ENCODE measurements at regions not wholly inside any gene's neighbourhood (a gene's known extent, or its start where the extent isn't known, plus 50 kb on each side); places are given as distances from the start of the nearest gene placed in this dataset.
"Not testable (repeated sequence)": the region's sequence is repeated elsewhere in the genome, so short reads cannot be mapped to it uniquely, and the experiment has no call there.

DNA sequence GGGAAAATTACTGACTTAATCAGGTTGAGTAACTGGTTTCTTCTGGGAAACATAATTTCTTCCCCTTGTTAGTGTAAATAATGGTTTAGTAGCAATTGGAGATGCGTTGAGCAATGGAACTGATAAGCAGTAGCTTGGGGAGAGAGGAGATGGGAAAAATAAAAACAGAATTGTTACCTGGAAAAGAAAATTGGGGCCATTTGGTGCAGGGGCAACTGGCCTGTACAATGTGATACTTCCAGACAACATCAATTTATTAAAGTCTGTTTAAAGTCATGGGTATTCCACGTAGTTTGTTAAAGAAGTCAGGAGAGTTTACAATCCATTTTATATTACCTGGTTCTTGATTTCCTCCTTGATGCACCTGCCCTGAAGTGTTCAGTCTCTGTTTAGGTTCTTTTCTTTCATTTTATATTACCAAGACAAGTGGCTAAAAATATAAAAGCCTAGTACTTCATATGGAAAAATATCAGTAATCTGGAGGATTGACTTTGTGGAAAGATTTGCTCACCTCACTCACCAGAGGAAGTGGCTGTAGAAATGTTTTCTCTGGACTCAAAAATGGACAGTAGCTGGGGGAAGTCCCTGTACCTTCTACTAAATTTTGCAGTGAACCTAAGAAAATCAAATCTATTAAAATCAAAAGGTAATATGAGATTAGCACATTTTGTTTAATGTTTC lies 161.0 kb downstream of the DDX1 start:
- DNase-seq (ENCODE audit: low read depth), result no peak

DNA sequence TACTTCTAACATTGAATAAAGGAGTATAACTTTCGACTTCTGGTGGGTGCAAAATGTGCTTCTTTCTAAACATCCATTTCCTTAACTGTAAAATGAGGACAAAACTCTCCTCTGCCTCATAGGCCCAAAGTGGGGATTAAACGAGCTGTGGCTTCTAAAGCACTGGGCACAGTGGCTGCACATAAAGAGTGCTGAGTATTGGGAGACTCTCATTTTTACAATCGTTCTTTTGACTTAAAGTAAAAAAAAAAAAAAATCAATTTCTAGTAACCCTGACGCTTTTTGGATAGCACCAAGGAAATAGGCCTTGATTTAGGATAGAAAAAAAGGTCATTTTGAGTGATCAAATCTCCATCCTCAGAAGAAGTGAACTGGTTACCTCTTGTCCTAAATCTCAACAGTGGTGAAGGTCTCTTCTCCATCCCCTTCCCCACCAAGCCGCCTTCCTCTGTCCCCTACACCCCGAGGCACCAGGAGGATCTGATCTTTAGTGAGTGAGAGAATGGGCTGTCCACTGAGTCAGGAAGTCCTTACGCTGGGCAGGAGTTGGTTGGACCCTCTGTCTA lies 161.6 kb downstream of the DDX1 start:
- DNase-seq (ENCODE audit: low read depth), result no peak

DNA sequence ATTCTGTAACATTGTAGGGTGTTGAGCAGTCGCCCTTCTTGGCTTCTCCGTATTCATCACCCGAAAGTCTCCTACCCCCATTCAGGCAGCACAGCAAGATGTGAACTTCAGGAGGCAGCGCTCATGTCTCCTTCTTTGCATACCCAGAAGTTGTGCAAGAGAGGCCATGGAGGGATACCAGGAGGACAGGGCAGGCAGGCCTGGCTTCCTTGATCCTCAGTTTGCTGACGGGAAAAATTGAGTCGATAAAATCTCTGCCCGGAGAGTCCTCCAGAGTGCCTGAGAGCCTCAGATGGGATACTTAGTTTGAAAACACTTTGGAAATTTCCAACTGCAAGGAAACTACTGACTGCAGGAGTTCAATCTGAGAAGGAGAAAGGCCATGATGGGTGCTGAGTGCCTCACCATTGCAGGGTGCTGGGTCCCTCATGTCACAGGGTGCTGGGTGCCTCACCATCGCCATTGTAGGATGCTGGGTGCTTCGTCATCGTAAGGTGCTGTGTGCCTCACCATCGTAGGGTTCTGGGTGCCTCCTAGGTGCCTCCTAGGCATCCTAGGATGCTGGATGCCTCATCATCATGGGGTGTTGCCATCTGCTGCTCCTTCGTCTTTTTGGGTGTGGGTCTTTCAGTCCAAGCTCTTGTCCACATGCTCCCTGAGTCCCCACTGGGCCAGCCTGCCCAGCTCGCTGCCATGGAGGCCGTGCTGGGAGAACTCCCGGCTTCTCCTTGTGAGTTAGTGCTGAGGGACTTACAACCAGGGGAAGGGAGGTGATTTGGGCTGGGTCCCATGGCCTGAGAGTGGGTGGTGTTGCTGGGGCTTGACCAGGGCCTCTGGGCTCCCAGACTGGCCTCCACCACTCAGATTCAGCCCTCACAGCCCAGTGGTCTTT lies 162.4 kb downstream of the DDX1 start:
- DNase-seq (ENCODE audit: low read depth), result no peak

DNA sequence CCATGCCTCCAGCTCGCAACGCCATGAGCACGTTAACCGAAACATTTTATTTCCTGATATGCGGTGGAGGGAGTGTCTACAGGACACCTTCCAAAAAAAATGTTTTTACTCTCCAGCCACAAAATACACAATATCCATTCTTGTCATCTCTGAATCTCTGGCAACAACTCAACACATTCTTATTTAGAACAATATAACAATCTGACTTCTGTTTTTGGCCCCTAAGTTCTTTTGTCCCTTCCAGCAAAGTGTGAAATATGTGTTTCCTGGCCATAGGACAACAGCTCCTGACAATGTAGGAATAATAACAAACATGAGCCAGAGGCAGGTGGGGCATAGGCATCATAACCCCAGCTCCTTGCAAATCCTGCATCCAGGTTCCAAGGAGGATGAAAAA lies 163.0 kb downstream of the DDX1 start:
- no peak for DNase-seq (ENCODE audit: low read depth)

DNA sequence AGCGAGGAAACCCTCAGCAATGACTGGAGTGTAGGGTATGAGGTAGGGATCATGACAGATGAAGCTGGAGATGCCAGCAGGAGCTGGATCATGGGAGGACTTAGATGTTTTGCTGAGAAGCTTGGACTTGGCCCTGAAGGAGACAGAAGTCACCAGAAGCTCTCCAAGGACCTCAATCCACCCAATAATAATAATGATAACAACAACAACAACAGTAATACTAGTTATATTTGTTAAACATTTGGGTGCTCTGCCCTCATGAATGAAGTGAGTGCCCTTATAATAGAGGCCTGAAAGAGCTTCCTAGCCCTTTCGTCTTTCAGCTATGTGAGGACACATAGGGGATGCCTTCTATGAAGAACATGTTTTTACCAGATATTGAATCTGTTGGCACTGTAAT lies 163.9 kb downstream of the DDX1 start:
- DNase-seq (ENCODE audit: low read depth), result no peak

DNA sequence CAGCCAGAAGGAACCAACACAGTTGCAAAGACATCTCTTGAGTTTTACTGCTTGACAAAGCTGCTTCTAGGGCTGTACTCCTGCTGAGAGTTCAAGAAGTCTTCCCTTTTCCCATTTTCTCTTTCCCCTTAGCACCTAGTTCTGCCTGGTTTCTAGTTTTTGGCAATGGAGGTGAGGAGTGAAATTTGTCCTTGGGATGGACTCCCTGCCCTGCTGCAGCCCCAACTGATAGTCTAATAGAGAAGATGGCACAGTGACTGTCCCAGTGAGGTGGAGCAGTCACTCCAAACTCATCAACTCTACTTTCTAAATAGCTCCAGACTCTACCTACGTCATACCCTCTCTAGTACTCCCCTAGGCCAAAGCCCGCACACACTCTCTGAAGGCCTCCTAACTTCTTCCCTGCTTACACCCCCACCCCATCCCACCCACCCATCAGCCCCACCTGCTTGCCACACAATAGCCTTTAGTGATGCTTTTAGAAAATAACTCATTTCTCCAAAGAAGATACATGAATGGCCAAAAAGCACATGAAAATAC lies 164.4 kb downstream of the DDX1 start:
- DNase-seq (ENCODE audit: low read depth), result no peak

DNA sequence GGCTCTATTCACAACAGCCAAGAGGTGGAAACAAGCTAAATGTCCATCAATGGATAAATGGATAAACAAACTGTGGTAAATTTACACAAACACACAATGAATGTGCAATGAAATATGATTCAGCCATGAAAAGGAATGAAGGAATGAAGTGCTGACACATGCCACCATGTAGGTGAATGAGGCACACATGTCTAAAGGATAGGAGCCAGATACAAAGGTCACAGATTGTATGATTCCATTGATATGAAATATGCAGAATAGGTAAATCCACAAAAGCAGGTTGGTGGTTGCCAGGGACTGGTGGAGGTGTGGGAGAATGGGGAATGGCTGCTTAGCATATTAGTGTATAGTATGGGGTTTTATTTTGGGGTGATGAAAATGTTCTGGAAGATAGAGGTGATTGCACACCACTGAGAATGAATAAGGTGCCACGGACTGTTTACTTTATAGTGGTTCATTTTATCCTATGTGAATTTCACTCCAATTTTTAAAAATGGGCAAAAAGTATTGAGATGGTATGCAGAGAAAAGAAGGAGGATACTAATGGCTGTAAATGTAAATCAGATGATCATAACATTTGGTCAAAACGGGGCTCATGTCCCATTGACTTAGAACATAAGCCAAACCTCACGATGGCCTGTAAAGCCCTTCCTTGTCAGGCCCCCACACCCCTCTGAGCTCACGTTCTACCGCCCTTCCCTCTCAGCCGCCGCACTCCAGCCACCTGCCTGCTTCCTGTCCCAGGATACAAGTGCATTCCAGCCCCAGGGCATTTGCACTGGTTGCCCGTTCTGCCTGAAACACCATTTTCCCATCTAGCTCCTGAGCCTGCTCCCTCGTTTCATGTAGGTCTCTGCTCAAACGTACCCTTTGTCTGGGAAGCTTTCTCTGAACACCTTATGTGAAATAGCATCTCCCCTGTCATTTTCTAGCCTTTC lies 165.5 kb downstream of the DDX1 start:
- no peak for DNase-seq (ENCODE audit: low read depth)

DNA sequence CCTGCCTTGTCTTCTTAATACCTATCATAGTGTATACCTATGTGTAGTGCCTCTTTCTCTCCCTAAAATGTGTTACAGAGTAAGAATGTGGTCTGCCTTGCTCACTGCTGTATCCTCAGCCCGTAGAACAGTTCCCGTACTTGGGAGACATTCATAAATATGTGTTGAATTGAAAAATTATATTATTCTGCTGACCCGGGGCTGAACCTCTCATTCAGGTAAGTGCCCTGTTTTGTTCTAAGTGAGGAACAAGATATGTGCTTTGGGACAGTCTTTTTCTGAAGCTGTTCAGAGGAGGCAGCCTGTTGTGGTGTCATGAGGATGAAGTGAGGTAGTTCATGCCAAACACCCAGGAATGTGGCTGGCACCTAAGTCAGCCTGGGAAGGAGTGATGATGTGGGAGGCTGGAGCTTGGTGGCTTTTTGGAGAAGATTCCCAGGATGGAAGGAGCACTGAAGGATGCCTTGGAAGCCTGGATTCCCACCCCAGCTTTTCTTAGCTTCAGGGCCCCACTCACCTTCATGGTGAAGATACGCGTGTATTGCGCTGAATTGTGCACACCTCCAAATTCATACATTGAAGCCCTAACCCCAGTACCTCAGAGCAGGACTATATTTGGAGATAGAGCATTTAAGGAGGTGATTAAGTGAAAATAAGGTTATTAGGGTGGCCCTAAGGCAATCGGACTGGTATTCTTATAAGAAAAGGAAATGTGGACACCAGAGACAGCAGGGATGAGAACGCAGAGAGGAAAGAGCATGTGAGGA lies 166.3 kb downstream of the DDX1 start:
- no peak for DNase-seq (ENCODE audit: low read depth)

DNA sequence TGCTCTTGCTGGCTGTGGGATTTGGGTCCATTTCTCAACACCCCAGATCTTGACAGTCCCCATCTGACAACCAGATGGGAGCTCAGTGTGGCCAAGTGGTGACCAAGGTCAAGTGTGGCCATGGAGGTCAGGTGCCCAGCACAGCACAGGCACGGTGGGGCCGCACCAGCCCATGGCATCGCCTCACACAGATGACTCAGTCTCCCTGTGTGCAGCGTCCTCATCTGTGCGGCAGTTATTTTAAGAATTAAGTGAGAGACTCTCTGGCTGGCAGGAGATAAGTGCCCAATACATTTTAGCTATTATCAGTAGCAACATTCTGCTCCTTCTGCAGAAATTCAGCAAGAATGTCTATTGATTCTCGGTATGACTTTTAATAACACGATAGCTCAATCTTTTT lies 167.2 kb downstream of the DDX1 start:
- DNase-seq (ENCODE audit: low read depth), result no peak

DNA sequence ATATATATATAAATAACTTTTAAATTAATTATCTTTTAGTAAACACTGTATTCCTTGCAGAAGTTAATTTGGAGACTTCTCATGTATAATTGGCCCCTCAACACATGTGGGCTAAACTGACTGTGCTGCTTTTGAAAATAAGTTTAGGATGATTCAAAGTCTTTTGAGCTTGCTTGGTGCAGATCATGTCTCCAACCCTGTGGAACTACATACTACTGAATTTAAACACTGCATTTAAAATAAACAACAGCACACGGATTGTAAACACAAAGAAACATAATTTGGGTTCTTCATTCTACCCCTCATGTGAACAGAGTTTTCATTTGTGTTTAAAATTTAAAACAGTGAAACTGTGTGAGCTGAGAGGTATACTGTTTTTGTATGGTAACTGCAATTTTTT lies 167.7 kb downstream of the DDX1 start:
- no peak for DNase-seq (ENCODE audit: low read depth)

DNA sequence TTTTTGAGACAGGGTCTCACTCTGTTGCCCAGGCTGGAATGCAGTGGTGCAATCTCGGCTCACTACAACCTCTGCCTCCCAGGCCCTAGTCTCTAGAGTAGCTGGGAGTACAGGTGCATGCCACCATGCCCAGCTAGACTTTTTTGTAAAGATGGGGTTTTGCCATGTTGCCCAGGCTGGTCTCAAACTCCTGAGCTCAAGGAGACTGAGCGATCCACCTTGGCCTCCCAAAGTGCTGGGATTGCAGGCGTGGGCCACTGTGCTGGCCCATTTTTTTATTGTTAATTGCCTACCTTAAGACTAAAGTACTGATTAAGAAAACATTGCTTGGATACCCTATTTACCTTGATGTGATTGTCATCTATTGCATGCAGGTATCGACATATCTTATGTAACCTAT lies 168.1 kb downstream of the DDX1 start:
- DNase-seq (ENCODE audit: low read depth), result not testable (repeated sequence)

DNA sequence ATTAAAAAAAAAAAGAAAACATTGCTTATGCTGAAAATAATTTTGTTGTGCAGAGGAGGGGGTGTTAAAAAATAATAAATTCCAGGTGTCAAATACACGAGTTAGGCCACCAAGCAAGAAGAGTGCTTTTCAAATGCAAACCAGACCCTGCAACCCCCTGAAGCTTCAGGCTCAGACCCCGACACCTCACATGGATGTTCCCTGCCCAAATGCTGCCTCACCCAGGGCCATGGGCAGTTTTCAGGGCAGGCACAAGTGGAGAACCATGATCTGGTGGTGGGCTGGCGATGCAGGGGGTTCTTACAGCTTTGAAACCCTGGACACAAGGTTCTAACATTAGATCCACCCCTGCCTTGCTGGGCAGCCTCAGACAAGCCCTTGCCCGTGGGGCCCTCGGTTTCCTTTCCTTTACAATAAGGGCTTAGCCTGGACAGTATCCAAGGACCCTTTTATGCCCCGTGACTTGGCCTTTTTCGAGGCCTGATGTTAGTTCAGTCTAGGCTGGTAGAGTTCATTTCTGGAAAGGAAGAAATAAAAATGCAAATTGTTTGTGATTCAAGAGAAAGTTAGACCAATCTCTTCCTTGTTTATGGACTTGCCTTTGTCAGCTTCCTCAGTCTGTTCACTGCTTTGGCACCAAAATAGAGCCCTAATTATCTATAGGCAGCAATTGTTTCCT lies 168.7 kb downstream of the DDX1 start:
- DNase-seq (ENCODE audit: low read depth), result no peak

DNA sequence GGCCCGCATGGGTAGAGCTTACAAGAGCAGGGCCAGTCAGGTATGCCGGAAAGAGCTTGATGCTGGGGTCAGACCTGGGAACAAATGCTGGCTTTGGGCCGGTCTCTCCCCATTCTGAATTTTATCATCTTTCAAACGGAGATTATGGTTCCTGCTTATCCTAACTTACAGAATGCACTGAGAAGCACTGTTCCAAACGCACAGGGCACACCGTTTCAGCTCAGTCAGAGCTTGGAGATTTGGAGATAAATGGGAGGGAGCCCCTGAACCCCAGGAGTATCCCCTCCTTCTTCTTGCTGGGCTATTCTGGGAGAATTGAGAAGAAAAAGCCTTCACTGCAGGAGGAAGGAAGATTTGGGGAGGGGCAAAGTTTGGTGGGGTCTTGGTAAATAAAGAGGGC lies 169.4 kb downstream of the DDX1 start:
- no peak for DNase-seq (ENCODE audit: low read depth)

DNA sequence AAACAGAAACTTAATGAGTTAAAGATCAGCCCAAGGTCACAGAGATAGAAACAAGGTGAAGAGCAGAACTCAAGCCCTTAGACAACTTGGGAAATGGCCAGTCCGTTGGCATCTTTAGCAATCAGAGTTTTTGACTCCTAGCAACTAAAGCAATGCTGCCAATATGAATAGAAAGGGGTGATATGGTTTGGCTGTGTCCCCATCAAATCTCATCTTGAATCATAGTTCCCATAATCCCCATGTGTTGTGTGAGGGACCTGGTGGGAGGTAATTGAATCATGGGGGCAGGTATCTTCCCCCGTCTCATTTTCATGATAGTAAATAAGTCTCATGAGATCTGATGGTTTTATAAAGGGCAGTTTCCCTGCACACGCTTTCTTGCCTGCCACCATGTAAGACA lies 170.2 kb downstream of the DDX1 start:
- no peak for DNase-seq (ENCODE audit: low read depth)

DNA sequence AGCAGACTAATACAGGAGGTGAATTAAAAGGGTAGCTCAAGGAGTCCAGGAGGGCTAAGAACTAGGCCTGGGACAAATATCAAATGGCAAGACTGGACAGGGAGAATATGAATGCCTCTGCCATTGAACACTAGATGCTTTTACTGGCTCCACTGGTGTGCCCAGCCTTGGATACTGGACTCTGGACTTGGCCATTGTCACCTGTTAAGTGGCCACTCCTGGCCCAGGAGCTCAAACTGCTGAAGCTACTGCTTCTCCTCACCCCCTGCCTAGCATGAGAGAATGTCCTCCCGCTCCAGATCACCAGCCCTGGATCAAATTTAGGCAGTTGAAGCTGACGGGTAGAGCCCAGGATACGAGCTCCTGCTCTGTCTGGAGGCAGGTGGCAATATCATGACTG lies 170.8 kb downstream of the DDX1 start:
- DNase-seq (ENCODE audit: low read depth), result no peak

DNA sequence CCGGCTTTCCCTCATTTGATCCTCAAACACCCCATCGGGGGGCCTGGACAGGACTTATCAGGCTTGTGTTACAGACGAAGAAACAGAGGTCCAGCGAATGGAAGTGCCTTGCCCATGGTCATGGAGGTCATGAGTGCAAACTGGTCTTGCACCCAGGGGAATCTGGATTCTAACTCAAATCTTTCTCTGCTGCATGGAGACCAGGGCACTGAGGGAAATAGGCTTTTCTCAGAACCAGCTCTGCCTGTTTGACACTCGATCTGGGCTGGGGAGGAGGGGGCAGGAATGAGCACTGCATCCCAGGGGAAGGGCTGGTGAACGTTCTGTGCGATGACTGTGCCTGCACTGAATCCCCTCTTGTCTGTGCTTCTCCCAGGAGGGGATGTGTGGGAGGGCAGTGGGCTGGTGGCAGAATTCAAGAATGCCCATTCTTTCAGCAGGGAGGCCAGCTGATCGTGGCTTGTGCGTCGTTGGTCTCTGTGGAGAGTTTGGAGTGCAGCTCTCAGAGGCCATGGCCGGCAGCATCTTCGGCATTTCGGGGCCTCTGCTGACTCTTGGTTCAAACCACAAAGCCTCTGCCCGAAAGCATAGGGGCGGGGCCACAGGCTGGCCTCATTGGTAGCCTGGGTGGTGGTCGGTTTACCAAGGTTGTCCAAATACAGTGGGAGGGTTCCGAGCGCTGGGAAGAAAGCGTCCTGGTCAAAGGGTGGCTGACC lies 171.6 kb downstream of the DDX1 start:
- DNase-seq (ENCODE audit: low read depth), result no peak

DNA sequence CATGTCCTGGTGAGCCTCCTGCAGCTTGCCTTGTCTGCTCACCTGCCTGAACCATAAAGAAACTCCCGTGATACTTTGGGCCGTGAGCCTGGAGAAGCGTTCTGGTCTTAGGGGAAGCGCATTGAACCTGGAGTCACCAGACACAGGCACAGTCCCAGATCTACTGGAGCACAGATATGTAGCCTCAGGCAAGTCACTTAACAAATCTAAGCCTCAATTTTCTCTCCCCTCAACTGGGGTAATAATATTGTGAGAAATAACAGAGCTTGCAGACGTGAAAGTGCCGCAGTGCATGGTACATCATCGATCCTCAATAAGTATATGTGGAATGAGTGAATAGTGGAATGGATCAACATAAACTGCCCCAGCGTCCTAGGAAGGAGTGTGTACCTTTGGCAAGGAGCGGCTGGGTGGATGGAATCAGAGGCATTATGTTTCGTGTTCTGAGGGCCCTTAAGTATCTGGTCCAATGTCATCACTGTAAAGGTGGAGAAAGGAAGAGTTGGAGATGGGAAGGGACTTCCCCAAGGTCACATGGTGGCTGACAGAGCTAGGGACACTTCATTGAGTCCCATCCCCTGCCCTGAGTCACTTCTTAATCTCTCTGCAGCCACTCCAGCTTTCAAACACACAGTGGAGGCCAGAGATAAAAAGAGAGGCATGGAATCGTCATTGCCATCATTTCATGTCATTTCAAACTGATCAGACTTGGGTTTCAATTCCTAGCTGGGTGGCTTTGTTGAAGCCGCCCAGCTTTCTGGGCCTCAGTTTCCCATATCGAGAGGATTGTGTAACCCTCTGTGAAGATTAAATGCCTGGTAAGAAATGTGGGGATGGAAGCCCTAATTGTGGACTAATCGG lies 172.4 kb downstream of the DDX1 start:
- DNase-seq (ENCODE audit: low read depth), result no peak

DNA sequence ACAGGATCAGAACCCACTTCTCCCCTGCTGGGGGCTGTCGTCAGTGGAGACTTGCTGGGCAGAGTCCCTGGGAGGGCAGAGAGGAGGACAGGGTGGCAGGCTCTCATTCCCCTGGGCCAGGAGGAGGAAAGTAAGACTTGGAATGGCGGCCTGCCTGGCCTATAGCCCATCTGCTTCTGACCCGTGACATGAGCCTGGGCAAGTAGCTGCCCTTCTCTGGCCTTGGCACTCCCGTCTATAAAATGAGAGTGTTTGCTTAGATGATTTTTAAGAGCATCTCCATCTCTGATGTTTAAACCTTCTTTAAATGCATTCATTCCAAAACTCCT lies 173.0 kb downstream of the DDX1 start:
- DNase-seq (ENCODE audit: low read depth), result no peak

DNA sequence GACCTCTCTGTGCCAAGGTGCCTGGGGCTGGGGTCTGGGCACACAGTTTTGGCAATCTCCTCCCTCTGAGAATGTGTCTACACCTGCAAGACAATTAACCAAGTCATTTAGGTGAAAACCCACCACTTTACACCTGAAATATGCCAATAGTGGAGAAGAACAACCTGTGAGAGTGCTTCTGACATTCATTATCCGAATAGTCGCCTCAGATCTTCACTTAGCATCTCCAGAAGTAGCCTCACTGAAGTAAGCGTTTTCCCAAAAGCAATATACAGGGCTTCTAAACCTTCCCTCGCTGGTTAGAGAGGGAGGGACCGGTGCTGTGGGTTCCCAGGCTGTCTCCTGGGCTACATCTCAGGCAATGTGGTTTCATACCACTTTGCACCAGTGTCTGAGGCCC lies 173.5 kb downstream of the DDX1 start:
- DNase-seq (ENCODE audit: low read depth), result no peak

Measured in fibroblast of the conjunctiva (primary cell).